ACC112 (cell line): ENCODE measurements at regions not wholly inside any gene's neighbourhood (a gene's known extent, or its start where the extent isn't known, plus 50 kb on each side); places are given as distances from the start of the nearest gene placed in this dataset.

ENCODE experiments used
- H2AFZ ChIP-seq: fragments of 200-600 bp; sonication (generic); one replicate; pipeline ENCODE4 v1.6.0; 2017; ENCODE audit warnings: antibody characterized with exemption, low read length; ENCODE audit not compliant: unreplicated experiment
- H3K27ac ChIP-seq: fragments of 200-600 bp; sonication (generic); 2 replicates; pipeline ENCODE4 v1.5.1; 2014; ENCODE audit warnings: low read depth, mild to moderate bottlenecking, antibody characterized with exemption, low read length, moderate library complexity
- H3K27me3 ChIP-seq: fragments of 200-600 bp; sonication (generic); 2 replicates; pipeline ENCODE4 v1.6.1; 2014; ENCODE audit warnings: mild to moderate bottlenecking, antibody characterized with exemption, low read length, moderate library complexity, mixed read lengths; ENCODE audit not compliant: insufficient read depth
- H3K36me3 ChIP-seq: fragments of 200-600 bp; sonication (generic); 2 replicates; pipeline ENCODE4 v1.6.1; 2016; ENCODE audit warnings: mild to moderate bottlenecking, antibody characterized with exemption, low read length, moderate library complexity, mixed read lengths; ENCODE audit not compliant: insufficient read depth
- H3K4me1 ChIP-seq: fragments of 200-600 bp; sonication (generic); one replicate; pipeline ENCODE4 v1.6.1; 2016; ENCODE audit warnings: low read length, mixed read lengths; ENCODE audit not compliant: insufficient read depth, unreplicated experiment, control insufficient read depth
- H3K4me3 ChIP-seq: fragments of 200-600 bp; sonication (generic); 2 replicates; pipeline ENCODE4 v1.5.1; 2014; ENCODE audit warnings: mild to moderate bottlenecking, low read depth, low read length
- H3K79me2 ChIP-seq: fragments of 200-600 bp; sonication (generic); one replicate; pipeline ENCODE4 v1.6.0; 2016; ENCODE audit warnings: low read length; ENCODE audit not compliant: control insufficient read depth, unreplicated experiment, insufficient read depth

- Histone ChIP-seq H3K36me3 (no peaks in the 10 kb centered on the region), H3K27ac (no peak overlapping the region), H3K79me2 (no peaks in the 10 kb centered on the region), H3K4me3 (no peak overlapping the region), H3K4me1 (peaks cover 16% of the 10 kb centered on the region), H3K27me3 (no peaks in the 10 kb centered on the region), H2AFZ (no peak overlapping the region)
These were observed 423.4 kb upstream of the MGMT start for GRCh38 chr10:129043691-129044090.

DNA sequence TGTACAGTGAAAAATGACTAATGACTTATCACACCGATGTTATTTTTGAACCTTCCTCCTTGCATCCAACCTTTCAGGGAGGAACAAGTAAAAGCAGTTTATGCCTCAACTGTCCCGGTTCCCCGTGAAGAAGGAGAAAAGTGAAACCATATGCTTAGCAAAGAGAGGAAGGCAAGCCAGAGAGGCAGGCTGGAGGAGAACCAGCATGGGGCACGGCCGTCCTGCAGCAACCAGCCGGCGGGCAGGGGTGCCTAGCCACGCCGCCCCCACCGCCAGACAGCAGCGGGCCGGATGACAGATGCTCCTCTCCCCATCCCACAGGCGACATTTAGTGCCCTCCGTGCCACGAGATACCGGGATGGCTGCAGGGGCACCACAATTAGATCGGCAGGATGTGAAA, 421.4 kb upstream of the MGMT start:
- no peaks in the 10 kb centered on the region for H3K36me3 ChIP-seq
- H3K79me2 ChIP-seq, result no peaks in the 10 kb centered on the region
- H3K27me3 ChIP-seq, result no peaks in the 10 kb centered on the region
- H2AFZ ChIP-seq, result no peak overlapping the region
- no peak overlapping the region for H3K27ac ChIP-seq
- 0 out of 2 replicates have a peak overlapping the region, but pooled peaks have one; percentile 59 for H3K4me3 ChIP-seq
- peaks cover 21% of the 10 kb centered on the region for H3K4me1 ChIP-seq

- H3K4me3 ChIP-seq, result peak overlapping the region; percentile 59
- peak overlapping the region; percentile 50 for H2AFZ ChIP-seq
- H3K27me3 ChIP-seq, result no peaks in the 10 kb centered on the region
- H3K79me2 ChIP-seq, result no peaks in the 10 kb centered on the region
- H3K4me1 ChIP-seq, result peaks cover 21% of the 10 kb centered on the region
- no peak overlapping the region for H3K27ac ChIP-seq
- no peaks in the 10 kb centered on the region for H3K36me3 ChIP-seq
These were observed 420.9 kb upstream of the MGMT start for GRCh38 chr10:129046065-129046681.

- Histone ChIP-seq H2AFZ (peak overlapping the region; percentile 50), H3K27me3 (no peaks in the 10 kb centered on the region), H3K27ac (no peak overlapping the region)
These were observed 420.1 kb upstream of the MGMT start for GRCh38 chr10:129046962-129047361.

DNA sequence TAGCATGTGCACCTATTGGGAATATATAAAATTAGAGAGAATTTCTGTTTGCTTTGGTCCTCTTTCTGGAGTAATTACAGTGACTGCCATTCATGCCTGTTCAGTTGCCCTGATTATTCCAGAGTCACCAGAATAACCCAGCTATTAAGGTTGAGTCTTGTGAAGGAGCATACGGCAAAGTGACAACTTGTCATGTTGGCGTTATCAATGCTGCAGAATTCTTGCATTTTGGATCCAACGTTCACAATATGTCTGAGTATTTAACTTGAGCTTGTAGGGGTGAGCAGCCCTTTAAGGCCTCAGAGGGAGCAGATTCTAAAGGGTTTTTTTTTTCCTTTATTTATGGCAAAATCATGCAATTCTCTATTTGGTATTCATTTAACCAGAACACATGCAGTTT, 419.4 kb upstream of the MGMT start:
- H3K4me1 ChIP-seq, result peaks cover 21% of the 10 kb centered on the region
- no peaks in the 10 kb centered on the region for H3K27me3 ChIP-seq
- H2AFZ ChIP-seq, result no peak overlapping the region
- no peaks in the 10 kb centered on the region for H3K36me3 ChIP-seq
- H3K79me2 ChIP-seq, result no peaks in the 10 kb centered on the region
- no peak overlapping the region for H3K27ac ChIP-seq
- no peak overlapping the region for H3K4me3 ChIP-seq

More at GRCh38 chr10:129046962-129047361, 420.1 kb upstream of the MGMT start:
- no peaks in the 10 kb centered on the region for H3K79me2 ChIP-seq
- H3K4me3 ChIP-seq, result peak overlapping the region; percentile 59
- H3K36me3 ChIP-seq, result no peaks in the 10 kb centered on the region
- H3K4me1 ChIP-seq, result peaks cover 21% of the 10 kb centered on the region

GRCh38 chr10:129048513-129048912, 418.5 kb upstream of the MGMT start:
- H3K27me3 ChIP-seq, result no peaks in the 10 kb centered on the region
- H3K79me2 ChIP-seq, result no peaks in the 10 kb centered on the region
- H3K4me1 ChIP-seq, result peaks cover 21% of the 10 kb centered on the region
- H3K27ac ChIP-seq, result no peak overlapping the region
- no peak overlapping the region for H3K4me3 ChIP-seq
- H3K36me3 ChIP-seq, result no peaks in the 10 kb centered on the region
- H2AFZ ChIP-seq, result no peak overlapping the region

DNA sequence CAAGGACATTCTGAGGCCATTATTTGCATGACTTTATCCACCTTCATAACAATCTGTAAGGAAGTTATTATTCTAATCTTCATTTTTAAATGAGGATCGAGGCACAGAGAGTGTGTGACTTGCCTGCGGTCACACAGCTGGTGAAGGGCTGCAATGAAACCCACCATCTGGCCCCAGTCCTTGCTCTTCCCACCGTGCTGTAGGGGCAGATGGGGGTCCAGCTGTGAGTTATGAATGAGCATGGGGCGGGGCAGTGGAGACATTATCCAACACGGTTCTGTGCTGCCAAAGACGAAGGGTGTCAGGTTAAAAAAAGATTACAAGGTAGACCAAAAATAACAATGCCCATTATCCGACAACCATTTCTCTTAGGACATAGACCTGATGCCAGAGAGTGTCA, 417.5 kb upstream of the MGMT start:
- no peak overlapping the region for H2AFZ ChIP-seq
- no peaks in the 10 kb centered on the region for H3K36me3 ChIP-seq
- peaks cover 21% of the 10 kb centered on the region for H3K4me1 ChIP-seq
- H3K79me2 ChIP-seq, result no peaks in the 10 kb centered on the region
- H3K4me3 ChIP-seq, result no peak overlapping the region
- no peak overlapping the region for H3K27ac ChIP-seq
- no peaks in the 10 kb centered on the region for H3K27me3 ChIP-seq

DNA sequence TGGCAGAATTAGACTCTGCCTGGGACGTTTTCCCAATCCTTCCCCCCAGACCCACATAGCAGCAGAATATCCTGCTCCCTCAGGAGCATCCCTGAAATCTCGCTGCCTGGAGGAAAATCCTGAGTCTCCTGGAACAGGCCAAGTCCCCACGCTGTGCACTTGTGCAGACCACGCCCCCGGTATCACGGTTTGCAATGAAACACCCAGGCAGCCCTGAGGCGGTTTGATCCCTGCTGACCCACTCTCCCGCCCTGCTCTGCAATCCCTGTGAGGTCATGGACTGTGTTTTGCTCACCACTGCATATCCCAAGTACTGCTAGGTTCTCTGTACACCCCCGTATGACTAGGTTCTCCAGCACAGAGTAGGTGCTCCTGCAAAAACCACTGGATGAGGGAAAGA, 411.8 kb upstream of the MGMT start:
- H3K27ac ChIP-seq, result no peak overlapping the region
- no peaks in the 10 kb centered on the region for H3K79me2 ChIP-seq
- H3K36me3 ChIP-seq, result no peaks in the 10 kb centered on the region
- no peaks in the 10 kb centered on the region for H3K27me3 ChIP-seq
- H3K4me1 ChIP-seq, result no peaks in the 10 kb centered on the region
- no peak overlapping the region for H2AFZ ChIP-seq
- no peak overlapping the region for H3K4me3 ChIP-seq

GRCh38 chr10:129055986-129056385, 411.1 kb upstream of the MGMT start:
- Histone ChIP-seq H3K79me2 (no peaks in the 10 kb centered on the region), H3K36me3 (no peaks in the 10 kb centered on the region), H3K27ac (no peak overlapping the region), H2AFZ (no peak overlapping the region), H3K4me1 (no peaks in the 10 kb centered on the region), H3K4me3 (no peak overlapping the region), H3K27me3 (no peaks in the 10 kb centered on the region)

- H3K4me3 ChIP-seq, result no peak overlapping the region
- no peaks in the 10 kb centered on the region for H3K27me3 ChIP-seq
- no peaks in the 10 kb centered on the region for H3K4me1 ChIP-seq
- H3K27ac ChIP-seq, result no peak overlapping the region
- no peaks in the 10 kb centered on the region for H3K36me3 ChIP-seq
- H3K79me2 ChIP-seq, result no peaks in the 10 kb centered on the region
- H2AFZ ChIP-seq, result no peak overlapping the region
These were observed 410.0 kb upstream of the MGMT start for GRCh38 chr10:129056734-129057689.
